NCI-H345 treated with DMSO at 0.1 percent for 48 hours (cell line): ENCODE measurements at regions not wholly inside any gene's neighbourhood (a gene's known extent, or its start where the extent isn't known, plus 50 kb on each side); places are given as distances from the start of the nearest gene placed in this dataset.

ENCODE experiments used
- DNase-seq: peaks from one replicate; lab custom pipeline; 2025; ENCODE audit not compliant: unreplicated experiment; lab: John Stamatoyannopoulos, UW

- DNase-seq = no peak
Observed at GRCh38 chr4:112994732-112995464, 54.6 kb upstream of the ANK2 start.
